Neural cell (in vitro differentiated cells): ENCODE measurements at regions not wholly inside any gene's neighbourhood (a gene's known extent, or its start where the extent isn't known, plus 50 kb on each side); places are given as distances from the start of the nearest gene placed in this dataset.

Experiments
- EP300 ChIP-seq: fragments of 450-650 bp; conservative IDR thresholded peaks from 2 replicates; pipeline ENCODE4 v1.6.1; 2014; ENCODE audit warnings: antibody characterized with exemption, mild to moderate bottlenecking, moderate library complexity; ENCODE audit not compliant: poor library complexity, severe bottlenecking
- EZH2 ChIP-seq: fragments of 200-600, 300-800 bp; shearing (Covaris generic), sonication (generic); IDR thresholded peaks from 2 replicates; pipeline ENCODE4 v1.6.1; 2014; ENCODE audit warnings: antibody characterized with exemption, low read length, borderline replicate concordance, mild to moderate bottlenecking; ENCODE audit not compliant: insufficient read depth, poor library complexity, severe bottlenecking
- MXI1 ChIP-seq: fragments of 450-650 bp; conservative IDR thresholded peaks from 2 replicates; pipeline ENCODE4 v1.6.1; 2014; ENCODE audit warnings: antibody characterized with exemption, mild to moderate bottlenecking; ENCODE audit not compliant: poor library complexity, severe bottlenecking
- SMC3 ChIP-seq: fragments of 450-650 bp; conservative IDR thresholded peaks from 2 replicates; pipeline ENCODE4 v1.6.1; 2014; ENCODE audit warnings: antibody characterized with exemption, mild to moderate bottlenecking, moderate library complexity; ENCODE audit not compliant: poor library complexity
- TAF1 ChIP-seq: IDR thresholded peaks from 2 replicates; pipeline ENCODE4 v1.6.1; 2012; ENCODE audit warnings: low read depth
- TF ChIP-seq, protein P1 (sequence below): fragments of 450-650 bp; IDR thresholded peaks from 2 replicates; pipeline ENCODE4 v1.5.1; 2014; ENCODE audit warnings: antibody characterized with exemption, mild to moderate bottlenecking, moderate library complexity; ENCODE audit not compliant: poor library complexity, severe bottlenecking

DNA sequence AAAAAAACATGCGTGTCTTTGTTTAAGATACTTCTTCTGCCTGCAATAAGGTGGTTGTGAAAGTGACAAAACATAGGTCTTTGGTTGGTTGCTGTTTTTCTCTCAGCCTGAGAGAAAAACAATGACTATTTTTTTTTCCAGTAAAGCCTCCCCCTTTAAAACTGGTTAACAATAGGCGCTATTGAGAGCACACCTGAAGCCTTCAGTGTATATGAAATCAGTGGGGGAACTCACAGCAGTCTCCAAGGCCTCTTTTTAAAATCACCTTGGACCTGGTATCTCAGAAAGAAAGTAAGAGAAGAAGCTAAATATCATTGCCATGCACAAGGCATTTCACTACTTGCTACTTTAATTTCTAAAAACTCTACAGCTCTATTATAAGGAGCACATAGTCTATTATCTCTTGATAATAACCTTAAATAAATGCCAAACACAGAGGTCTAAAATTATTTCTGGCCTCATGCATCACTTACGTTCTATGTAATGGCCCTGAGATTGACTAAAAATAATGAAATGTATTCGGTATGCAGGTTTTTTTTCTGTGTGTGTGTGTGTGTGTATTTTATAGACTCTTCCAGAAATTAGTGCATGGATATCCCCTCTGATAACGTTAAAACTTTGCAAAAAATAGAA, 544.4 kb downstream of the TDRD15 start:
- TF ChIP-seq, protein P1, sequence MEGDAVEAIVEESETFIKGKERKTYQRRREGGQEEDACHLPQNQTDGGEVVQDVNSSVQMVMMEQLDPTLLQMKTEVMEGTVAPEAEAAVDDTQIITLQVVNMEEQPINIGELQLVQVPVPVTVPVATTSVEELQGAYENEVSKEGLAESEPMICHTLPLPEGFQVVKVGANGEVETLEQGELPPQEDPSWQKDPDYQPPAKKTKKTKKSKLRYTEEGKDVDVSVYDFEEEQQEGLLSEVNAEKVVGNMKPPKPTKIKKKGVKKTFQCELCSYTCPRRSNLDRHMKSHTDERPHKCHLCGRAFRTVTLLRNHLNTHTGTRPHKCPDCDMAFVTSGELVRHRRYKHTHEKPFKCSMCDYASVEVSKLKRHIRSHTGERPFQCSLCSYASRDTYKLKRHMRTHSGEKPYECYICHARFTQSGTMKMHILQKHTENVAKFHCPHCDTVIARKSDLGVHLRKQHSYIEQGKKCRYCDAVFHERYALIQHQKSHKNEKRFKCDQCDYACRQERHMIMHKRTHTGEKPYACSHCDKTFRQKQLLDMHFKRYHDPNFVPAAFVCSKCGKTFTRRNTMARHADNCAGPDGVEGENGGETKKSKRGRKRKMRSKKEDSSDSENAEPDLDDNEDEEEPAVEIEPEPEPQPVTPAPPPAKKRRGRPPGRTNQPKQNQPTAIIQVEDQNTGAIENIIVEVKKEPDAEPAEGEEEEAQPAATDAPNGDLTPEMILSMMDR = no peak
- no peak for TF ChIP-seq EZH2
- no peak for TF ChIP-seq SMC3
- TF ChIP-seq TAF1 = no peak
- no peak for TF ChIP-seq EP300
- no peak for TF ChIP-seq MXI1
